Urinary bladder (tissue), 3 donors: ENCODE measurements at regions not wholly inside any gene's neighbourhood (a gene's known extent, or its start where the extent isn't known, plus 50 kb on each side); places are given as distances from the start of the nearest gene placed in this dataset.
"Not testable (repeated sequence)": the region's sequence is repeated elsewhere in the genome, so short reads cannot be mapped to it uniquely, and the experiment has no call there.

Experiments used
- DNase-seq: peaks from one replicate; pipeline ENCODE4 v3.0.0-alpha.2; 2015; ENCODE audit errors: extremely low spot score
- H3K27ac ChIP-seq: one replicate; pipeline ENCODE4 v1.5.1; 2013; ENCODE audit warnings: low read depth, mild to moderate bottlenecking, moderate library complexity
- H3K36me3 ChIP-seq: one replicate; pipeline ENCODE4 v1.6.1; 2013; ENCODE audit warnings: mild to moderate bottlenecking, moderate library complexity; ENCODE audit not compliant: insufficient read depth
- H3K4me1 ChIP-seq: one replicate; pipeline ENCODE4 v1.6.1; 2013; ENCODE audit warnings: mild to moderate bottlenecking, moderate library complexity; ENCODE audit not compliant: insufficient read depth
- H3K4me3 ChIP-seq: one replicate; pipeline ENCODE4 v1.5.1; 2013; ENCODE audit warnings: low read depth, low read length
- WGBS: extraction: QIAGEN DNeasy Blood & Tissue Kit; methylation state at CpG from one replicate; pipeline ENCODE4 v1.1.7; 2013; 5-methylcytosine and 5-hydroxymethylcytosine counted together
- donor health status: healthy with polysubstance abuse.
- donor health status: healthy.

DNA sequence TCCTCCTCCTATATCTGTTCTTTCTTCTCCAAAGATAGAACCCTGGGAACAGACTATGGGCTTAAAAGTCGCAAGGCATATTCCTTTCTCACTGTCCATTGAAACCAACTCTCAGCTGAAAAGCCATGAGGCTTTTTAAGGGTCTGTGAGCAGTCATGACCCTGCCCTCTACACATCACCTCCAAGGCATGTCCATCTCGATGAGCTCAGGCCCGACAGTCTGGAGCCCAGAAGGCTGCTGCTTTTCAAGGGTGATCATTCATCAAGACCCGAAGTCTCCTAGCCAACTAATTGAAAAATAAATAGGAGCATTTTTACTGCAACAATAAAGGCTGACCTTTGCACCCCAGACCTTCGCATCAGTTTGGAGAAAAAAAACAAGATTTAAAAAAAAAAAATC lies 378.8 kb upstream of the NRSN1 start:
- no peak for DNase-seq
- no peak overlapping the region for H3K27ac ChIP-seq
- WGBS, result 58% methylated on average over 5 of the region's 5 CpGs
- no peaks in the 10 kb centered on the region for H3K36me3 ChIP-seq
- H3K4me1 ChIP-seq, result no peaks in the 10 kb centered on the region
- H3K4me3 ChIP-seq, result no peak overlapping the region

DNA sequence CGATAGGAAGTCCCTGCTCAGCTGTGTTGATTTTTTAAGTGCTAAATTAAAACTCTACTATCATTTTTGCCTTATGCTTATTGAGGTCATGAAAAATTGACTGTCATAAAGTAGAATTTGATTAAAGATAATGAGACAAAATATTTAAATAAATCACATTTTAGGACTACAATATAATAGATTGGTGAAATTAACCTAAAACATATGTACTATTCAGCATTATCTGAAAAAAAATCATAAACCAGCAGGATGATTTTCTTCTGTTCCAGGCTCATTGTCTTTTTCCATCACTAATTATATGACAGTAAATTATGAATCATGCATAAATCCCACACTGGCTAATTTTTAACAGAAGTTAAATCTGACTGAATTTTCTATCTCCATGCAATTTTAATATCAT lies 373.6 kb upstream of the NRSN1 start:
- Histone ChIP-seq H3K4me3 (no peak overlapping the region), H3K27ac (no peak overlapping the region), H3K4me1 (no peaks in the 10 kb centered on the region), H3K36me3 (no peaks in the 10 kb centered on the region)
- no peak for DNase-seq
- WGBS, result 86% methylated on average over 1 of the region's 1 CpG

- 91% methylated on average over 1 of the region's 1 CpG for WGBS
- H3K4me3 ChIP-seq, result no peak overlapping the region
- H3K27ac ChIP-seq, result no peak overlapping the region
- no peaks in the 10 kb centered on the region for H3K4me1 ChIP-seq
- H3K36me3 ChIP-seq, result no peaks in the 10 kb centered on the region
- DNase-seq, result no peak
Observed at GRCh38 chr6:23754197-23754596, 371.8 kb upstream of the NRSN1 start.

DNA sequence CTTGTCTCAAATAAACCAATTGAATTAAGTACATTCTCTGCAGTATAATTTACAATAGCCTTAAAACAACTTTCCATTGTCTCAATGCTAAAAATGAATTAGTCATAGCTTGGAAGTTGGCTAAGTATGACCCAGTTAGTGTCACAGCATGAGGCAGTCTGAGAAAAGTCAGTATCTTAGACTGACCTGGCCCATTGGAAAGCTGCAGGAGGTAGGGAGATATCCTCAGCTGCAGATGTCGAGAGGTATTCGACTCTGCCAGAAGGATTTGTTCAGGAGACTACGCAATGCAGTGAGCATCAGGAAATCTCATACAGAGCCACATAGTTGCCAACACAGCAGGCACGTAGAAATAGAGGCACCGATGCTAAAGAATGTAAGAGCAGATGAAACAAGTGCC lies 350.9 kb upstream of the NRSN1 start:
- Histone ChIP-seq H3K36me3 (no peaks in the 10 kb centered on the region), H3K4me1 (no peaks in the 10 kb centered on the region), H3K4me3 (no peak overlapping the region), H3K27ac (no peak overlapping the region)
- 85% methylated on average over 5 of the region's 5 CpGs for WGBS
- DNase-seq, result no peak

DNA sequence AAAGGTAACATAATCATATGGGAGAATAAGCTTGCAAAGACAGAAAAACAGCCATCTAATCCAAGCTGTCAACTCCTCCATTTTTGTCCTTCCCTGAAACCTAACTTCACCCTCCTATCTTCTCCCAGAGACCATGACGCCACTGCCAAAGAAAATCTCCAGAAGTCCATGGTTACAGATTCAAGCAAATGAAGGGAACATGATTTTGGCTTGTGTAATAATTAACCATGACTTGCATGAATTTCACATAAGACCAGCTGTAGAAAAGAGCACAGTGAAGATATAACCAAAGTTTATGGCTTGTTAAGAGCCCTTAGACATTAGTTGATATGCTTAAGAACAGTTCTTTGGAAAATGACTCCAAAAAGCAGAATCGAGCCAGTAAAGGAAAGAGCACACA lies 342.1 kb upstream of the NRSN1 start:
- Histone ChIP-seq H3K36me3 (no peaks in the 10 kb centered on the region), H3K27ac (no peak overlapping the region), H3K4me1 (no peaks in the 10 kb centered on the region), H3K4me3 (no peak overlapping the region)
- DNase-seq, result peak; percentile 46
- 28% methylated on average over 2 of the region's 2 CpGs for WGBS

- no peaks in the 10 kb centered on the region for H3K36me3 ChIP-seq
- H3K4me1 ChIP-seq, result no peaks in the 10 kb centered on the region
- H3K4me3 ChIP-seq, result no peak overlapping the region
- no peak overlapping the region for H3K27ac ChIP-seq
- peak; percentile 21 for DNase-seq
- WGBS, result 24% methylated on average over 7 of the region's 7 CpGs
Observed at GRCh38 chr6:23784301-23784919, 341.6 kb upstream of the NRSN1 start.

DNA sequence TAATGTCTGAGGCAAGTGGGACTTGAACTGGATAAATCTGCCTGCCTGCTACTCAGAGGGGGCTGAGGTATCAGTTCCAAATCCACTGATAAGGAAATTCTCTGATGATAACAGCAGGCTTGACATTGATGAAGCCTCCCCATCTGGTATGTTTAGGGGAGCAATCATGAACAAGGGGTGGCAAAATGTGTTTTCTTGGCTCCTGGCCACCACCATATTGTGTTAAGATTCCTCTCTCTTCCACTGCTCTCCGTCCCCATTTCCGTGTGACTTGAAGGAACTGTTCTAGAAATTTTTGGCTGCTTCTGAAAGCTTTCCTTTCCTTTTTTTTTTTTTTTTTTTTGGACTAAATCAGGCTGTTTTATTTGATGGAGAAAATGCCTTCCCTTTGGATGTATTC lies 335.3 kb upstream of the NRSN1 start:
- Histone ChIP-seq H3K4me3 (no peak overlapping the region), H3K27ac (no peak overlapping the region), H3K4me1 (no peaks in the 10 kb centered on the region), H3K36me3 (no peaks in the 10 kb centered on the region)
- 47% methylated on average over 2 of the region's 2 CpGs for WGBS
- no peak for DNase-seq

GRCh38 chr6:23797041-23797440 lies 329.0 kb upstream of the NRSN1 start:
- WGBS, result 85% methylated on average over 1 of the region's 1 CpG
- Histone ChIP-seq H3K4me3 (no peak overlapping the region), H3K4me1 (no peaks in the 10 kb centered on the region), H3K36me3 (no peaks in the 10 kb centered on the region), H3K27ac (no peak overlapping the region)
- DNase-seq, result no peak

DNA sequence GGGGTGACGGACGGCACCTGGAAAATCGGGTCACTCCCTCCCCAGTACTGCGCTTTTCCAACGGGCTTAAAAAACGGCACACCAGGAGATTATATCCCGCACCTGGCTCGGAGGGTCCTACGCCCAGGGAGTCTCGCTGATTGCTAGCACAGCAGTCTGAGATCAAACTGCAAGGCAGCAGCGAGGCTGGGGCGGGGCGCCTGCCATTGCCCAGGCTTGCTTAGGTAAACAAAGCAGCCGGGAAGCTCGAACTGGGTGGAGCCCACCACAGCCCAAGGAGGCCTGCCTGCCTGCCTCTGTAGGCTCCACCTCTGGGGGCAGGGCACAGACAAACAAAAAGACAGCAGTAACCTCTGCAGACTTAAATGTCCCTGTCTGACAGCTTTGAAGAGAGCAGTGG lies 321.7 kb upstream of the NRSN1 start:
- not testable (repeated sequence) for DNase-seq, H3K4me3 ChIP-seq, H3K36me3 ChIP-seq, H3K4me1 ChIP-seq, H3K27ac ChIP-seq
- WGBS, result 89% methylated on average over 15 of the region's 15 CpGs

DNA sequence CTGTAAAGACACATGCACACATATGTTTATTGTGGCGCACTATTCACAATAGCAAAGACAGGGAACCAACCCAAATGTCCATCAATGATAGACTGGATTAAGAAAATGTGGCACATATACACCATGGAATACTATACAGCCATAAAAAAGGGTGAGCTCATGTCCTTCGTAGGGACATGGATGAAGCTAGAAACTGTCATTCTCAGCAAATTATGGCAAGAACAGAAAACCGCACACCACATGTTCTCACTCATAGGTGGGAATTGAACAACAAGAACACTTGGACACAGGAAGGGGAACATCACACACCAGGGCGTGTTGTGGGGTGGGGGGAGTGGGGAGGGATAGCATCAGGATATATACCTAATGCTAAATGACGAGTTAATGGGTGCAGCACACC lies 304.9 kb upstream of the NRSN1 start:
- not testable (repeated sequence) for H3K27ac ChIP-seq, H3K4me1 ChIP-seq, H3K4me3 ChIP-seq, H3K36me3 ChIP-seq, DNase-seq
- WGBS, result 96% methylated on average over 5 of the region's 5 CpGs

- no peak for DNase-seq
- H3K4me1 ChIP-seq, result no peaks in the 10 kb centered on the region
- 54% methylated on average over 1 of the region's 1 CpG for WGBS
Observed at GRCh38 chr6:23823421-23823820, 302.6 kb upstream of the NRSN1 start.

GRCh38 chr6:23826572-23826971 lies 299.4 kb upstream of the NRSN1 start:
- H3K27ac ChIP-seq, result no peak overlapping the region
- H3K36me3 ChIP-seq, result no peaks in the 10 kb centered on the region
- WGBS, result 49% methylated on average over 1 of the region's 1 CpG
- H3K4me1 ChIP-seq, result no peaks in the 10 kb centered on the region
- no peak for DNase-seq
- H3K4me3 ChIP-seq, result no peak overlapping the region

More at GRCh38 chr6:23823421-23823820, 302.6 kb upstream of the NRSN1 start:
- Histone ChIP-seq H3K27ac (no peak overlapping the region), H3K36me3 (no peaks in the 10 kb centered on the region), H3K4me3 (no peak overlapping the region)

- no peak overlapping the region for H3K27ac ChIP-seq
- DNase-seq, result no peak
- 97% methylated on average over 6 of the region's 6 CpGs for WGBS
Observed at GRCh38 chr6:23828861-23829260, 297.2 kb upstream of the NRSN1 start.

DNA sequence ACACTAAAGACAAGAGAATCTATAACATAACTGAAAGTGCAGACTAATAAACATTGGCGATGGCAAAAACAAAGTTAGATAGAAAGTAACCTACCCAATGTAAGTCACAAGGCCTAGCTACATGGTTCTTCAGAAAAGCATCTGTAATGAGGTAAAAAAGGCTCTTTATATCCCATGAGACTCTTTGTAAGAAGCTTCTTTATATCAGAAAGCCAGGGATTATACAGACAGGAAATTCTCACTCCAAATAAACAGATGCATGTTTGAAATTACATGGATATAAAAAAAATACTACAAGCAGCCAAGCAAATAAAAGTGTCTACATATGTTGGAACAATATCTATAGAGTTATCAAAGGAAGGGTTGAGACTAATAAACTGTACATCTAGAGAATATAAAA lies 284.9 kb upstream of the NRSN1 start:
- H3K27ac ChIP-seq, result no peak overlapping the region
- no peak overlapping the region for H3K4me3 ChIP-seq
- H3K36me3 ChIP-seq, result no peaks in the 10 kb centered on the region
- WGBS, result 71% methylated on average over 1 of the region's 1 CpG
- H3K4me1 ChIP-seq, result no peaks in the 10 kb centered on the region
- no peak for DNase-seq

More at GRCh38 chr6:23828861-23829260, 297.2 kb upstream of the NRSN1 start:
- Histone ChIP-seq H3K4me3 (no peak overlapping the region), H3K4me1 (no peaks in the 10 kb centered on the region), H3K36me3 (no peaks in the 10 kb centered on the region)

GRCh38 chr6:23842760-23843159 lies 283.3 kb upstream of the NRSN1 start:
- 79% methylated on average over 3 of the region's 3 CpGs for WGBS
- H3K4me1 ChIP-seq, result no peaks in the 10 kb centered on the region

More at GRCh38 chr6:23842760-23843159, 283.3 kb upstream of the NRSN1 start:
- no peak for DNase-seq
- Histone ChIP-seq H3K4me3 (no peak overlapping the region), H3K27ac (no peak overlapping the region), H3K36me3 (no peaks in the 10 kb centered on the region)
